Endothelial cell (in vitro differentiated cells): ENCODE measurements at regions not wholly inside any gene's neighbourhood (a gene's known extent, or its start where the extent isn't known, plus 50 kb on each side); places are given as distances from the start of the nearest gene placed in this dataset.
A peak's percentile ranks its signal among the peaks of the same experiment; 100 is the strongest.
"Not testable (repeated sequence)": the region's sequence is repeated elsewhere in the genome, so short reads cannot be mapped to it uniquely, and the experiment has no call there.

Experiments used
- DNase-seq: peaks from one replicate; pipeline ENCODE4 v3.0.0; 2021; ENCODE audit warnings: low spot score
- H3K27ac Mint-ChIP-seq: one replicate; pipeline ENCODE4 v1.8.0; 2021; ENCODE audit warnings: mixed read lengths, inconsistent platforms; ENCODE audit not compliant: unreplicated experiment
- H3K27me3 Mint-ChIP-seq: one replicate; pipeline ENCODE4 v1.8.0; 2021; ENCODE audit warnings: mild to moderate bottlenecking, moderate library complexity, mixed read lengths, inconsistent platforms; ENCODE audit not compliant: unreplicated experiment
- H3K36me3 Mint-ChIP-seq: one replicate; pipeline ENCODE4 v1.8.0; 2021; ENCODE audit warnings: mild to moderate bottlenecking, low read depth, mixed read lengths, inconsistent platforms; ENCODE audit not compliant: unreplicated experiment
- H3K4me1 Mint-ChIP-seq: one replicate; pipeline ENCODE4 v1.8.0; 2021; ENCODE audit warnings: mild to moderate bottlenecking, mixed read lengths, inconsistent platforms; ENCODE audit not compliant: unreplicated experiment
- H3K4me3 Mint-ChIP-seq: one replicate; pipeline ENCODE4 v1.8.0; 2021; ENCODE audit warnings: mild to moderate bottlenecking, mixed read lengths, inconsistent platforms; ENCODE audit not compliant: unreplicated experiment
- H3K9me3 Mint-ChIP-seq: one replicate; pipeline ENCODE4 v1.8.0; 2021; ENCODE audit warnings: mixed read lengths, inconsistent platforms; ENCODE audit not compliant: unreplicated experiment
- TF ChIP-seq, protein P1 (sequence below): fragments of 200-600 bp; sonication (generic); IDR thresholded peaks from one replicate; pipeline ENCODE4 v1.5.0; 2021; ENCODE audit warnings: antibody characterized with exemption; ENCODE audit not compliant: unreplicated experiment

DNA sequence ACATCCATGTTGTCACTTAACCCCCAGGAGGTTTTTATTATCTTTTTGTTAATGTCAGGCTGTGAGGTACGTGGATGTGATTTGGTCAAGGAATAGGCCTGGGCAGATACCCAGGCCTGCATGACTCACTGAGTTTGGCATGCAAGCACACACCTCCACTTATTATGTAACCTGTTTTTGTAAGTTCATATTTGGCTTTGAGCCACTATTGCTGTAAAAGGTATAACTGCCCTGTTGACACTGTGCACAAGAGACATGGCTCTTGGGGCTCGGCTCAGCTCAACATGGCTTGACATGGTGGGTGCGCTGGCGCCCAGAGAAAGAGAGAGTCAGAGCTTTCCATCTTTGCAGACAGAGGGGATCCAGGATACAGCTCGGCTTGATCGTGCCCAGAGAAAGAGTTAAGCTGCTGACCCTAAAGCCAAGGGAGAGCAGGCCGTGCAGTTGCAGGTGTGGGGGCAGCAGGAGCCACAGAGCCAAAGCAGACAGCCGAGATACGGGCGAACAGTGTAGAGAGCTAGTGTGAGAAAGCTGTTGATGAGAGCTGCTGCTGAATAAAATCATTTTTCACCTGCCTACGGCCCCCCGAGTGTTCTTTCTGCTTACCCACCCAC is 67.9 kb upstream of the UNC13C start:
- Mint-ChIP-seq H3K27ac (no peak overlapping the region), H3K36me3 (no peaks in the 10 kb centered on the region), H3K4me1 (no peaks in the 10 kb centered on the region), H3K9me3 (peaks cover 3% of the 10 kb centered on the region), H3K4me3 (no peak overlapping the region), H3K27me3 (peaks cover 3% of the 10 kb centered on the region)
- TF ChIP-seq, protein P1, sequence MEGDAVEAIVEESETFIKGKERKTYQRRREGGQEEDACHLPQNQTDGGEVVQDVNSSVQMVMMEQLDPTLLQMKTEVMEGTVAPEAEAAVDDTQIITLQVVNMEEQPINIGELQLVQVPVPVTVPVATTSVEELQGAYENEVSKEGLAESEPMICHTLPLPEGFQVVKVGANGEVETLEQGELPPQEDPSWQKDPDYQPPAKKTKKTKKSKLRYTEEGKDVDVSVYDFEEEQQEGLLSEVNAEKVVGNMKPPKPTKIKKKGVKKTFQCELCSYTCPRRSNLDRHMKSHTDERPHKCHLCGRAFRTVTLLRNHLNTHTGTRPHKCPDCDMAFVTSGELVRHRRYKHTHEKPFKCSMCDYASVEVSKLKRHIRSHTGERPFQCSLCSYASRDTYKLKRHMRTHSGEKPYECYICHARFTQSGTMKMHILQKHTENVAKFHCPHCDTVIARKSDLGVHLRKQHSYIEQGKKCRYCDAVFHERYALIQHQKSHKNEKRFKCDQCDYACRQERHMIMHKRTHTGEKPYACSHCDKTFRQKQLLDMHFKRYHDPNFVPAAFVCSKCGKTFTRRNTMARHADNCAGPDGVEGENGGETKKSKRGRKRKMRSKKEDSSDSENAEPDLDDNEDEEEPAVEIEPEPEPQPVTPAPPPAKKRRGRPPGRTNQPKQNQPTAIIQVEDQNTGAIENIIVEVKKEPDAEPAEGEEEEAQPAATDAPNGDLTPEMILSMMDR = no peak
- no peak for DNase-seq

DNA sequence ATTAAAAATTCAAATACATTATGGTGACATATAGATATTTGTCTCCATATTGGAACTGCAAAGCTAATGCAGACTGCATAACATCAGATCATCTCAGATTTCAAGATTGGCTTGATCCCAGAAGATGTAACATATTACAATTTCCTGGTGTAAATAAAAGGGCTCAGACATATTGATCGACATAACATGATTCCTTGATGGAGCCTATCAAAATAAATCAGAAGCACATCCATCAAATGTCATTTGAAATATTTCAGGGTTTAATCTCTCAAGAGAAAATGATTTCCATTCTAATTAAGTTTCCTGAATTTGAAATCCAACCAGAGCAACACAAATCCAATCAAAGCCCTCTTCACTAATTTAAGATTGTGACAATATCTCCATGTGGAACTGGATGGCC is 75.1 kb upstream of the UNC13C start:
- TF ChIP-seq, protein P1 = no peak
- Mint-ChIP-seq H3K27ac (no peak overlapping the region), H3K27me3 (no peaks in the 10 kb centered on the region)

DNA sequence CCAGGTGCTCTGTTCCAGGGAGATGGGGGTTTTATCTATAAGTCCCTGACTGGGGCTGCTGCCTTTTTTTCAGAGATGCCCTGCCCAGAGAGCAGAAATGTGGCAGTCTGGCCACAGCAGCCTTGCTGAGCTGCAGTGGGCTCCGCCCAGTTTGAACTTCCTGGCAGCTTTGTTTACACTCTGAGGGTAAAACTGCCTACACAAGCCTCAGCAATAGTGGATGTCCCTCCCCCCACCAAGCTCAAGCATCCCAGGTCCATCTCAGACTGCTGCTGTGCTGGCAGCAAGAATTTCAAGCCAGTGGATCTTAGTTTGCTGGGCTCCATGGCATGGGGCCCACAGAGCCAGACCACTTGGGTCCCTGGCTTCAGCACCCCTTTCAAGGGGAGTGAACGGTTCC is 84.8 kb upstream of the UNC13C start:
- H3K4me1 Mint-ChIP-seq, H3K4me3 Mint-ChIP-seq, H3K27ac Mint-ChIP-seq, DNase-seq, H3K27me3 Mint-ChIP-seq, H3K9me3 Mint-ChIP-seq, H3K36me3 Mint-ChIP-seq: not testable (repeated sequence)

More for the DNA sequence above, 75.1 kb upstream of the UNC13C start:
- no peak for DNase-seq
- no peaks in the 10 kb centered on the region for H3K9me3 Mint-ChIP-seq
- no peaks in the 10 kb centered on the region for H3K36me3 Mint-ChIP-seq
- H3K4me3 Mint-ChIP-seq = no peak overlapping the region
- no peaks in the 10 kb centered on the region for H3K4me1 Mint-ChIP-seq

DNA sequence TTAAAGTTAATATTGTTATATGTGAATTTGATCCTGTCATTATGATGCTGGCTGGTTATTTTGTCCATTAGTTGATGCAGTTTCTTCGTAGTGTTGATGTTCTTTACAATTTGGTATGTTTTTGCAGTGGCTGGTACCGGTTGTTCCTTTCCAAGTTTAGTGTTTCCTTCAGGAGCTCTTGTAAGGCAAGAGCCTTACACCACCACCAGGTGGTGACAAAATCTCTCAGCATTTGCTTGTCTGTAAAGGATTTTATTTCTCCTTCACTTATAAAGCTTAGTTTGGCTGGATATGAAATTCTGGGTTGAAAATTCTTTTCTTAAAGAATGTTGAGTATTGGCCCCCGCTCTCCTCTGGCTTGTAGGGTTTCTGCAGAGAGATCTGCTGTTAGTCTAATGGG is 86.4 kb upstream of the UNC13C start:
- not testable (repeated sequence) for DNase-seq, H3K9me3 Mint-ChIP-seq, H3K4me1 Mint-ChIP-seq, H3K36me3 Mint-ChIP-seq, H3K4me3 Mint-ChIP-seq, H3K27ac Mint-ChIP-seq, H3K27me3 Mint-ChIP-seq
- TF ChIP-seq, protein P1 = peak; percentile 43

DNA sequence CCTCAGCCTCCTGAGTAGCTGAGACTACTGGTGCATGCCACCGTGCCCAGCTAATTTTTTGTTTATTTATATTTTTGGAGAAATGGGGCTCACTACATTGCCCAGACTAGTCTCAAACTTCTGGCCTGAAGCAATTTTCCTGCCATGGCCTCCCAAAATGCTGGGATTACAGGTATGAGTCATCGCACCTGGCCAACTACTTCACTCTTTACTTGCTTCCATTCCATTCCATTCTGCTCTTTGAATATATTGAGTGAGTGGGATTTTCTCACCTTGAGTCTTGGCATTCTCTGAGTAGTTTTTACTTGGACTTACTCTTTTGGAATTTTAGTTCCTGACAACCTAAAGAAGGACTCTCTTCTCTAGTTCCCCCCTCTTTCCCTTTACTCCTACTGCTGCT is 93.8 kb upstream of the UNC13C start:
- no peak overlapping the region for H3K4me3 Mint-ChIP-seq
- no peak overlapping the region for H3K27ac Mint-ChIP-seq
- H3K9me3 Mint-ChIP-seq = no peaks in the 10 kb centered on the region
- DNase-seq = no peak
- TF ChIP-seq, protein P1 = no peak
- H3K36me3 Mint-ChIP-seq = no peaks in the 10 kb centered on the region
- H3K27me3 Mint-ChIP-seq = no peaks in the 10 kb centered on the region
- H3K4me1 Mint-ChIP-seq = no peaks in the 10 kb centered on the region
